MCF 10A (cell line): ENCODE measurements at regions not wholly inside any gene's neighbourhood (a gene's known extent, or its start where the extent isn't known, plus 50 kb on each side); places are given as distances from the start of the nearest gene placed in this dataset.
"Not testable (repeated sequence)": the region's sequence is repeated elsewhere in the genome, so short reads cannot be mapped to it uniquely, and the experiment has no call there.

Experiments
- BruUV-seq: library from RNA; stranded (reverse); fragments of 400-500 nt; replicated peaks from 2 replicates; lab custom pipeline; 2021; lab: Mats Ljungman, UMichigan
- CTCF ChIA-PET: fragments of 300-600 bp; sonication (Branson Sonifier 250); formaldehyde crosslinking; extraction: SDS; loops from one replicate; lab custom pipeline; 2021; ENCODE audit warnings: antibody characterized with exemption, inconsistent platforms; lab: Yijun Ruan, JAX
- POLR2A ChIA-PET: fragments of 300-600, 350-650 bp; sonication (Branson Sonifier 250); formaldehyde crosslinking; extraction: SDS; loops from one replicate; lab custom pipeline; 2020; ENCODE audit warnings: antibody characterized with exemption, inconsistent platforms; lab: Yijun Ruan, JAX
- DNase-seq: peaks from one replicate; pipeline ENCODE4 v3.0.0-alpha.2; 2018; ENCODE audit not compliant: unreplicated experiment
- H3K27ac Mint-ChIP-seq: one replicate; pipeline ENCODE4 v1.8.0; 2022; ENCODE audit warnings: mild to moderate bottlenecking, low read depth, mixed read lengths; ENCODE audit not compliant: unreplicated experiment
- H3K27me3 Mint-ChIP-seq: one replicate; pipeline ENCODE4 v1.8.0; 2022; ENCODE audit warnings: mixed read lengths; ENCODE audit not compliant: insufficient read depth, unreplicated experiment
- H3K36me3 Mint-ChIP-seq: one replicate; pipeline ENCODE4 v1.8.0; 2022; ENCODE audit warnings: mild to moderate bottlenecking, moderate library complexity, mixed read lengths; ENCODE audit not compliant: insufficient read depth, unreplicated experiment
- H3K4me1 Mint-ChIP-seq: one replicate; pipeline ENCODE4 v1.8.0; 2022; ENCODE audit warnings: mixed read lengths; ENCODE audit not compliant: insufficient read depth, unreplicated experiment
- H3K4me3 Mint-ChIP-seq: one replicate; pipeline ENCODE4 v1.8.0; 2022; ENCODE audit warnings: mild to moderate bottlenecking, moderate library complexity, mixed read lengths; ENCODE audit not compliant: unreplicated experiment
- H3K9me3 Mint-ChIP-seq: one replicate; pipeline ENCODE4 v1.8.0; 2022; ENCODE audit warnings: mixed read lengths; ENCODE audit not compliant: unreplicated experiment
- intact Hi-C: fragments of 100-400 bp; cut with micrococcal nuclease; formaldehyde crosslinking; loops from 2 replicates; pipeline ENCODE4 v1.14.1; 2022
- TF ChIP-seq, protein P1 (sequence below): fragments of 200-600 bp; IDR thresholded peaks from one replicate; pipeline ENCODE4 v1.8.0; 2022; ENCODE audit warnings: antibody characterized with exemption, mild to moderate bottlenecking; ENCODE audit not compliant: unreplicated experiment

DNA sequence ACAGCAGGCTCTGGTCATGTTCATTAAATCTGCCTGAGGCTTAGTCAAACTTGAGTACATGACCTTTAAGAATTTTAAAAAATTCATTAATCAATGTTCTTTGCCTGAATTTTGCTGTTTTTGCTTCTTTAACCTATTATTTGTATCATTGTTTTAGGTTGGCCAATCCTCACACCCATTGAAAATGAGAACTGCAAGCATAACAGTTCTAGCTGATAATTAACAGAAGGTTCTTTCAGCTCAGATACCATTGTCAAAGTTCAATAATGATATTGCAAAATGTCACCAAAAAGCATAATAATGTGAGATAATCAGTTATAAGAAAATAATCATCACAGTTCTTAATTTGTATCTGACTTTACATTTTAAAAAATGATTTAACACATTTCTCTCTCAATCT, 583.1 kb downstream of the TFAP2A start:
- intact Hi-C loops = no loop called here
- Mint-ChIP-seq H3K4me1 (no peaks in the 10 kb centered on the region), H3K27ac (no peak overlapping the region), H3K9me3 (peaks cover 6% of the 10 kb centered on the region), H3K4me3 (no peak overlapping the region), H3K36me3 (no peaks in the 10 kb centered on the region), H3K27me3 (no peaks in the 10 kb centered on the region)
- TF ChIP-seq, protein P1, sequence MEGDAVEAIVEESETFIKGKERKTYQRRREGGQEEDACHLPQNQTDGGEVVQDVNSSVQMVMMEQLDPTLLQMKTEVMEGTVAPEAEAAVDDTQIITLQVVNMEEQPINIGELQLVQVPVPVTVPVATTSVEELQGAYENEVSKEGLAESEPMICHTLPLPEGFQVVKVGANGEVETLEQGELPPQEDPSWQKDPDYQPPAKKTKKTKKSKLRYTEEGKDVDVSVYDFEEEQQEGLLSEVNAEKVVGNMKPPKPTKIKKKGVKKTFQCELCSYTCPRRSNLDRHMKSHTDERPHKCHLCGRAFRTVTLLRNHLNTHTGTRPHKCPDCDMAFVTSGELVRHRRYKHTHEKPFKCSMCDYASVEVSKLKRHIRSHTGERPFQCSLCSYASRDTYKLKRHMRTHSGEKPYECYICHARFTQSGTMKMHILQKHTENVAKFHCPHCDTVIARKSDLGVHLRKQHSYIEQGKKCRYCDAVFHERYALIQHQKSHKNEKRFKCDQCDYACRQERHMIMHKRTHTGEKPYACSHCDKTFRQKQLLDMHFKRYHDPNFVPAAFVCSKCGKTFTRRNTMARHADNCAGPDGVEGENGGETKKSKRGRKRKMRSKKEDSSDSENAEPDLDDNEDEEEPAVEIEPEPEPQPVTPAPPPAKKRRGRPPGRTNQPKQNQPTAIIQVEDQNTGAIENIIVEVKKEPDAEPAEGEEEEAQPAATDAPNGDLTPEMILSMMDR = no peak
- ChIA-PET POLR2A (no interaction called here), CTCF (no interaction called here)
- no peak for DNase-seq
- BruUV-seq = no TSS peak

DNA sequence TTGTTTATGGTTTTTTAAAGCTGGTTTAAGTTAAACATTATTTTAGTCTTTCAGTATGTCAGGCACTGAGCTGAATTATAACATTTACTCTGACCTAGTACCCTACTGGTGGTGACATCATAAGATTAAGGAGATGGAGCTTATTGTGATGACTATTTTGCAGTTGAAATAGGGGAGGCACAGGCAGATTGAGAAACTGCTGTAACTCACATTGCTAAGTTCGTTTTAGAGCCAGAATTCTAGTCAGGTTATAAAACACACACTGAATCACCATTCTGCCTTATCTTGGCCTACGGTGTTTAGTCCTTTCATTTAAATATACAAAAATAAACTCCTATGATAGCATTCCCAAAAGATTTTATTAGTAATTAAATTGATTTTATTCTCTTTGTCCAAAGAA, 584.1 kb downstream of the TFAP2A start:
- POLR2A ChIA-PET = interaction anchor here (0.7 kb wide), 1 partner anchor 367 kb away, joined by 3 read pairs; no protein-coding TSS in a partner anchor
- no peaks in the 10 kb centered on the region for H3K9me3 Mint-ChIP-seq
- H3K27me3 Mint-ChIP-seq = no peaks in the 10 kb centered on the region
- intact Hi-C loops = no loop called here
- no peaks in the 10 kb centered on the region for H3K36me3 Mint-ChIP-seq
- no peak for DNase-seq
- no peak overlapping the region for H3K27ac Mint-ChIP-seq
- no peaks in the 10 kb centered on the region for H3K4me1 Mint-ChIP-seq
- TF ChIP-seq, protein P1 = no peak
- BruUV-seq = no TSS peak
- CTCF ChIA-PET = no interaction called here
- no peak overlapping the region for H3K4me3 Mint-ChIP-seq

DNA sequence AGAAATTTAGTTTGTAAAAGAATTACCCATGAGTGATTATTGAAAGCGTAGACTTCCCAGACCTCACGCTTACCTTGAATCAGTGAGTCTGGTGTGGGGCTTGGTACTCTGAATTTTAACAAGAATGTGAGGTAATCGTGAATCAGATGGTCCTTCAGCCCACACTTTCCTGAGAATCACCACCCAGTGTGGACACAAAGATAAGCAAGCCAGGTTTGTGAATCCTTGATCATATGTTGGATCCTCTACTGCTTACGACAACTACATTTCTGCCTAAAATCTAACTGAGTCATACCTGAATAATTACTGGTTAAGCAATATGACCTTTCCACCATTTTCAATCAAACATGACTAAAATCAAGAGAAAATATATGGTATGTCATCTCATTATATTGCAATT, 589.3 kb downstream of the TFAP2A start:
- intact Hi-C loops = no loop called here
- no peak overlapping the region for H3K4me3 Mint-ChIP-seq
- TF ChIP-seq, protein P1 = no peak
- no peaks in the 10 kb centered on the region for H3K36me3 Mint-ChIP-seq
- no peaks in the 10 kb centered on the region for H3K27me3 Mint-ChIP-seq
- H3K9me3 Mint-ChIP-seq = no peaks in the 10 kb centered on the region
- POLR2A ChIA-PET = no interaction called here
- no peak overlapping the region for H3K27ac Mint-ChIP-seq
- no TSS peak for BruUV-seq
- H3K4me1 Mint-ChIP-seq = no peaks in the 10 kb centered on the region
- CTCF ChIA-PET = no interaction called here
- DNase-seq = peak; percentile 9

DNA sequence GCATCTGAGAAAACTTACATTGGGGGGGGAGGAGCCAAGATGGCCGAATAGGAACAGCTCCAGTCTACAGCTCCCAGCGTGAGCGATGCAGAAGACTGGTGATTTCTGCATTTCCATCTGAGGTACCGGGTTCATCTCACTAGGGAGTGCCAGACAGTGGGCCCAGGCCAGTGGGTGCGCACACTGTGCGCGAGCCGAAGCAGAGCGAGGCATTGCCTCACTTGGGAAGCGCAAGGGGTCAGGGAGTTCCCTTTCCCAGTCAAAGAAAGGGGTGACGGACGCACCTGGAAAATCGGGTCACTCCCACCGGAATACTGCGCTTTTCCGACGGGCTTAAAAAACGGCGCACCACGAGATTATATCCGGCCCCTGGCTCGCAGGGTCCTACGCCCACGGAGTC, 604.1 kb downstream of the TFAP2A start:
- H3K4me1 Mint-ChIP-seq, H3K4me3 Mint-ChIP-seq, H3K27me3 Mint-ChIP-seq, H3K36me3 Mint-ChIP-seq, BruUV-seq, POLR2A ChIA-PET, H3K9me3 Mint-ChIP-seq, DNase-seq, CTCF ChIA-PET, intact Hi-C loops, H3K27ac Mint-ChIP-seq: not testable (repeated sequence)

DNA sequence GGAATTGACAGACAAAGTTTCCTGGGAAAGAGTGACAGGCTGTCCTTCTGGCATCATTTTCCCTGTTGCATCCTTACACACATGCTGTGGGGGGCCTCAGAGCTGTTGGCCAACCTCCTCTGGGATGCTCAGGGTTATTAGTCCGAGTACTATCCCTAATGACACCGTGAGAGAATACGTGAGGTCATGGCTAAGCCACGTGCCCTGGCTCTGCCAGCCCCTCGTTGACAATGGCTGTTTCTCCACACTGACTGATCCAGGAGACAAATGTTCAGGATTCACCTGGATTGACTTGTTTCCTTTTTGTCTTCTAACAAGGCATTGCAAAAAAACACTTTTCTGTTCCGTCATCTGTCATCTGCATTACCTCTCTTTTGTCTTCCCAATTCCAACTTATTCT, 604.6 kb downstream of the TFAP2A start:
- no peaks in the 10 kb centered on the region for H3K4me1 Mint-ChIP-seq
- no peak overlapping the region for H3K27ac Mint-ChIP-seq
- no peaks in the 10 kb centered on the region for H3K27me3 Mint-ChIP-seq
- TF ChIP-seq, protein P1 = no peak
- H3K9me3 Mint-ChIP-seq = peaks cover 8% of the 10 kb centered on the region
- no peaks in the 10 kb centered on the region for H3K36me3 Mint-ChIP-seq
- POLR2A ChIA-PET = no interaction called here
- no peak for DNase-seq
- no TSS peak for BruUV-seq
- no peak overlapping the region for H3K4me3 Mint-ChIP-seq
- intact Hi-C loops = no loop called here
- CTCF ChIA-PET = no interaction called here
